RWPE2 (cell line): ENCODE measurements at regions not wholly inside any gene's neighbourhood (a gene's known extent, or its start where the extent isn't known, plus 50 kb on each side); places are given as distances from the start of the nearest gene placed in this dataset.
A peak's percentile ranks its signal among the peaks of the same experiment; 100 is the strongest.

Source experiments
- ATAC-seq: fragments of 200-7000 bp; cut with Tn5 transposase; 3 replicates; pipeline ENCODE4 v1.9.1; 2021; ENCODE audit warnings: low read depth
- DNase-seq: peaks from one replicate; pipeline ENCODE4 v3.0.0-alpha.2; 2020; ENCODE audit warnings: low spot score
- H3K27ac ChIP-seq: fragments of 450-650 bp; 2 replicates; pipeline ENCODE4 v1.5.1; 2017; ENCODE audit warnings: mild to moderate bottlenecking; ENCODE audit not compliant: poor library complexity, severe bottlenecking
- H3K27me3 ChIP-seq: fragments of 250-450 bp; sonication (Bioruptor Pico); 2 replicates; pipeline ENCODE4 v1.5.1; 2021; ENCODE audit warnings: mild to moderate bottlenecking, moderate library complexity; ENCODE audit not compliant: insufficient read depth, poor library complexity, severe bottlenecking
- H3K36me3 ChIP-seq: fragments of 250-450 bp; sonication (Bioruptor Pico); 2 replicates; pipeline ENCODE4 v1.5.1; 2020; ENCODE audit warnings: low read depth, mild to moderate bottlenecking, moderate library complexity
- H3K4me1 ChIP-seq: fragments of 250-450 bp; sonication (Bioruptor Pico); 2 replicates; pipeline ENCODE4 v1.5.1; 2021; ENCODE audit warnings: mild to moderate bottlenecking, moderate library complexity; ENCODE audit not compliant: insufficient read depth, poor library complexity, severe bottlenecking
- H3K4me3 ChIP-seq: fragments of 250-450 bp; sonication (Bioruptor Pico); 2 replicates; pipeline ENCODE4 v1.5.1; 2021; ENCODE audit warnings: mild to moderate bottlenecking, moderate library complexity; ENCODE audit not compliant: severe bottlenecking
- H3K9me3 ChIP-seq: fragments of 250-450 bp; sonication (Bioruptor Pico); 2 replicates; pipeline ENCODE4 v1.5.1; 2021; ENCODE audit warnings: mild to moderate bottlenecking, moderate library complexity; ENCODE audit not compliant: severe bottlenecking
- TF ChIP-seq, protein P1 (sequence below): fragments of 450-650 bp; IDR thresholded peaks from one replicate; pipeline ENCODE4 v1.5.1; 2017; ENCODE audit warnings: mild to moderate bottlenecking, moderate library complexity; ENCODE audit not compliant: poor library complexity, severe bottlenecking

DNA sequence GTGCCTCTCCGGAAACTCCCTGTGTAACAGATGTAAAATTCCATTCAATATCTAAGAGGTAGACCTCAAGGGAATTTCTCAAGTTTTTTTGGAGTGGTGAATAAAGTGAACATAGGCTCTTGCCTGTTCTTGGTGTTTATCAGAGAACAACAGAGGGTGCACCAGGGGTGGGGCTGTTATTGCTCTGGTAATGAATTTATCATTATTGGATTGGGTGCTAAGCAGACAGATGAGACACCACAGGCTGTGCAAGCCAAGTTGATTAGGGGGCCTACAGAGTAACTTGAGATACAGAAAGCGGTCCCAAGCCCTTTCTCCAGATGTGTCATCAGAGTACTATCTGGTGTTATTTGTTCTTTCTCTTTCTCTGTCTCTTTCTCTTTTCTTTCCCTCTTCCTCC is 286.3 kb downstream of the OSR1 start:
- ATAC-seq (no peak), DNase-seq (no peak)
- H3K27ac ChIP-seq: no peak overlapping the region
- no peaks in the 10 kb centered on the region for H3K27me3 ChIP-seq
- peaks cover 14% of the 10 kb centered on the region for H3K4me1 ChIP-seq
- TF ChIP-seq, protein P1, sequence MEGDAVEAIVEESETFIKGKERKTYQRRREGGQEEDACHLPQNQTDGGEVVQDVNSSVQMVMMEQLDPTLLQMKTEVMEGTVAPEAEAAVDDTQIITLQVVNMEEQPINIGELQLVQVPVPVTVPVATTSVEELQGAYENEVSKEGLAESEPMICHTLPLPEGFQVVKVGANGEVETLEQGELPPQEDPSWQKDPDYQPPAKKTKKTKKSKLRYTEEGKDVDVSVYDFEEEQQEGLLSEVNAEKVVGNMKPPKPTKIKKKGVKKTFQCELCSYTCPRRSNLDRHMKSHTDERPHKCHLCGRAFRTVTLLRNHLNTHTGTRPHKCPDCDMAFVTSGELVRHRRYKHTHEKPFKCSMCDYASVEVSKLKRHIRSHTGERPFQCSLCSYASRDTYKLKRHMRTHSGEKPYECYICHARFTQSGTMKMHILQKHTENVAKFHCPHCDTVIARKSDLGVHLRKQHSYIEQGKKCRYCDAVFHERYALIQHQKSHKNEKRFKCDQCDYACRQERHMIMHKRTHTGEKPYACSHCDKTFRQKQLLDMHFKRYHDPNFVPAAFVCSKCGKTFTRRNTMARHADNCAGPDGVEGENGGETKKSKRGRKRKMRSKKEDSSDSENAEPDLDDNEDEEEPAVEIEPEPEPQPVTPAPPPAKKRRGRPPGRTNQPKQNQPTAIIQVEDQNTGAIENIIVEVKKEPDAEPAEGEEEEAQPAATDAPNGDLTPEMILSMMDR: no peak
- no peaks in the 10 kb centered on the region for H3K9me3 ChIP-seq
- no peak overlapping the region for H3K4me3 ChIP-seq
- H3K36me3 ChIP-seq: no peaks in the 10 kb centered on the region

DNA sequence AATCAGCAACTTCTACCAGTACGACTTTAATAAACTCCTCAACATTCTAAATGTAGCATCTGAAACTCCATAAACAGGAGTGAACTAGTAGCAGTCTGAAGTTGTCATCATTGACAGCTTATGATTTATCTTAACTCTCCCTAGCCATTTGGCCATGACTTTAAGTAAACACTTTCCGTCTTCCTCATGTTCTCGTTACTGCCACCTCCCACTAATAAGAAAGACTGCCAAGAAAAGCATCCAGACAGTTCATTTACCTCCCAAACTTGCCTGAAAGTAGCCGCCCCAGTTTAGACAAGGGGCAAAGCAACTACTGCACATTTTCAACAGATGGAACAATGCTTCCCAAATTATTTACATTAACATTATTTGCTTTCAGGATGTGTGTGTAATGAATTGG is 287.5 kb downstream of the OSR1 start:
- Histone ChIP-seq H3K4me3 (no peak overlapping the region), H3K27ac (no peak overlapping the region), H3K4me1 (peaks cover 14% of the 10 kb centered on the region), H3K9me3 (no peaks in the 10 kb centered on the region), H3K36me3 (no peaks in the 10 kb centered on the region), H3K27me3 (no peaks in the 10 kb centered on the region)
- DNase-seq (no peak), ATAC-seq (no peak)
- TF ChIP-seq, protein P1: no peak

DNA sequence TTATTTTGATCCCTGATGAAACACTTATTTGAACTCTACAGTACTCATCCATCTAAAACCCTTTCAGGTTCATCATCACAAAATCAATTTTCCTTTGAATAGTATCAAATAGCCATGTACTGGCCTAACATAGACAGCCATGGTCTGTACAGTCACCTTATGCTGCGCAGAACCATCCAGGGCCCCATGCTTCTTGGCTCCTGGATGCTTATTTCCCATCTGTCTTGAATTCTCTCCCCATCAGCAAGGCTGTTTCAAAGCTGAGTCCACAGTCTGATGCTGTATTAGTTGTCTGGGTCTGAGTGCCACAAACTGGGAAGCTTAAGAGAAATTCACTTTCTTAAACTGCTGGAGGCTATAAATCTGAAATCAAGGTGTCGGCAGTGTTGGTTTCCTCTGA is 290.2 kb downstream of the OSR1 start:
- DNase-seq: no peak
- Histone ChIP-seq H3K9me3 (no peaks in the 10 kb centered on the region), H3K4me3 (no peak overlapping the region), H3K27me3 (no peaks in the 10 kb centered on the region), H3K36me3 (no peaks in the 10 kb centered on the region), H3K4me1 (peaks cover 4% of the 10 kb centered on the region), H3K27ac (no peak overlapping the region)
- TF ChIP-seq, protein P1: no peak
- ATAC-seq: no peak

DNA sequence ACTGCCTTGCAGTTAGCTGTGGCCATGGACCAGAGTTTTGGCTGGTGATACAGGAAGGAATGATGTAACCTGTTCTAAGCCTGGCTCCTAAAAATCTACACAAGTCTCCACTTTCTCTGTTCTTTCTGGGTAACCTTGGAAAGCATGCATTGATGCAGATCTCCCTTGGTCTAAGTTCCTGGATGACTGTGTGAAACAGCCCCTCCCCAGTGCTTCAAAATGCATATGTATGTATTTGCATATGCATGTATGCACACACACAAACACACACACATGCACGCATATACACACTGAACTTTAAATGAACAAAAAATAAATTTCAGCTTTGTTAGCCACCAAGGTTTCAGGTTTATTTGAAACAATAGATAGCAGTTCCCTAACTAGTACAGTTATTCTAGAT is 296.1 kb downstream of the OSR1 start:
- Histone ChIP-seq H3K27me3 (no peaks in the 10 kb centered on the region), H3K9me3 (no peaks in the 10 kb centered on the region), H3K4me3 (no peak overlapping the region), H3K27ac (no peak overlapping the region), H3K36me3 (no peaks in the 10 kb centered on the region), H3K4me1 (peaks cover 15% of the 10 kb centered on the region)
- DNase-seq (no peak), ATAC-seq (no peak)
- TF ChIP-seq, protein P1: no peak

DNA sequence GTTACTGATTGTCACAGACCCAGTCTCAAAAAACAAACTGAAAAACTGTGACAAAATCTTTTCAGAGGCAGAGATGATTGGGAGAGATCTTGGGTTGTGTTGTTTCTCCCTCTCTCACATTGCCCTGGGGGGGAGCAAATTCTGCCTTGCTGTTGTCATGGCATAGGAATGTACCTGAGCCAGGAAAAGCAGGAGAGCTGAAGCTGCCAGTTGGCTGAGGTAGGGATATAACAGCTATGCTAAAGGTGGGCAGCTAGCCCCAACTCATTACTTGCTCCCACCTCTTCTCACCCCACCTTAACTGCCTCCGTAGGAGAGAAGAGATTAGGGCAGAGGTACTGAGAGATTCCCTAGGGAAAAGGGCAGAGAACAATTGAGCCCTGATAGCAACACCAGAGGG is 299.3 kb downstream of the OSR1 start:
- Histone ChIP-seq H3K27ac (peak overlapping the region; percentile 10), H3K4me3 (no peak overlapping the region), H3K4me1 (peaks cover 15% of the 10 kb centered on the region), H3K36me3 (no peaks in the 10 kb centered on the region), H3K9me3 (no peaks in the 10 kb centered on the region), H3K27me3 (no peaks in the 10 kb centered on the region)
- TF ChIP-seq, protein P1: no peak
- ATAC-seq: peak; percentile 100
- DNase-seq: peak; percentile 76
